GM19455 (cell line): ENCODE measurements at regions not wholly inside any gene's neighbourhood (a gene's known extent, or its start where the extent isn't known, plus 50 kb on each side); places are given as distances from the start of the nearest gene placed in this dataset.

Experiments used
- ATAC-seq: cut with Tn5 transposase; IDR thresholded peaks from one replicate; pipeline ENCODE4 v1.9.1; 2021; ENCODE audit not compliant: unreplicated experiment

- no peak for ATAC-seq
Measured at GRCh38 chr14:38850664-38851063, 252.4 kb downstream of the SEC23A start.

GRCh38 chr14:38848243-38848935 lies 254.6 kb downstream of the SEC23A start:
- no peak for ATAC-seq

GRCh38 chr14:38847161-38847560 lies 255.9 kb downstream of the SEC23A start:
- ATAC-seq = no peak

- ATAC-seq = no peak
Measured at GRCh38 chr14:38839694-38840365, 263.2 kb downstream of the SEC23A start.

GRCh38 chr14:38838979-38839323 lies 264.1 kb downstream of the SEC23A start:
- no peak for ATAC-seq

GRCh38 chr14:38838049-38838978 lies 264.7 kb downstream of the SEC23A start:
- ATAC-seq = no peak

- ATAC-seq = no peak
Measured at GRCh38 chr14:38837343-38838048, 265.5 kb downstream of the SEC23A start.

GRCh38 chr14:38836539-38836938 lies 266.5 kb downstream of the SEC23A start:
- ATAC-seq = no peak

GRCh38 chr14:38835874-38836273 lies 267.2 kb downstream of the SEC23A start:
- no peak for ATAC-seq

GRCh38 chr14:38828183-38828827 lies 274.7 kb downstream of the SEC23A start:
- ATAC-seq = no peak

GRCh38 chr14:38824706-38825105 lies 278.3 kb downstream of the SEC23A start:
- no peak for ATAC-seq

GRCh38 chr14:38818555-38818954 lies 284.5 kb downstream of the SEC23A start:
- no peak for ATAC-seq

GRCh38 chr14:38808734-38809455 lies 294.1 kb downstream of the SEC23A start:
- no peak for ATAC-seq

- no peak for ATAC-seq
Measured at GRCh38 chr14:38799671-38800070, 303.4 kb downstream of the SEC23A start.

- no peak for ATAC-seq
Measured at GRCh38 chr14:38794677-38795076, 308.4 kb downstream of the SEC23A start.

GRCh38 chr14:38791862-38792261 lies 311.2 kb downstream of the SEC23A start:
- ATAC-seq = no peak

GRCh38 chr14:38790916-38791315 lies 312.1 kb downstream of the SEC23A start:
- ATAC-seq = no peak

GRCh38 chr14:38789805-38790204 lies 313.2 kb downstream of the SEC23A start:
- ATAC-seq = no peak

GRCh38 chr14:38788060-38788459 lies 315.0 kb downstream of the SEC23A start:
- no peak for ATAC-seq

GRCh38 chr14:38786921-38787320 lies 316.1 kb downstream of the SEC23A start:
- no peak for ATAC-seq
